ENCODE measurements at regions not wholly inside any gene's neighbourhood (a gene's known extent, or its start where the extent isn't known, plus 50 kb on each side); places are given as distances from the start of the nearest gene placed in this dataset.

DNA sequence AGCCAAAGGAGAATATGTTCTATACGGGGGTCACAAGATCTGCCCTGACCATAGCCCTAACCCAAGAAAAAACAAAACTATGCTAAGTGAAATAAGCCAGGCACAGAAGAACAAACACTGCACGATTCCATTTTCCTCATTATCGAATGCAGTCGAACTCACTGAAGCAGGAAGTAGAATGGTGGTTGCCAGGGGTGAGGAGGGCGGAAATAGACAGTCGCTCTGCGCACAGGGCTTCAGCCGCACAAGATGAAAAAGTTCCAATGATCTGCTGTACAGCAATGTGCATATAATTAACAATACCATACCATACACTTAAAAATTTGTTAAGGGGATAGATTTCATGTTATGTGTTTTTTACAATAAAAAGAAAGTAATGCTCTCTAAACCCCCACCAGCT, 257.7 kb downstream of the TXNL1 start:
- TF ChIP-seq, protein P1, sequence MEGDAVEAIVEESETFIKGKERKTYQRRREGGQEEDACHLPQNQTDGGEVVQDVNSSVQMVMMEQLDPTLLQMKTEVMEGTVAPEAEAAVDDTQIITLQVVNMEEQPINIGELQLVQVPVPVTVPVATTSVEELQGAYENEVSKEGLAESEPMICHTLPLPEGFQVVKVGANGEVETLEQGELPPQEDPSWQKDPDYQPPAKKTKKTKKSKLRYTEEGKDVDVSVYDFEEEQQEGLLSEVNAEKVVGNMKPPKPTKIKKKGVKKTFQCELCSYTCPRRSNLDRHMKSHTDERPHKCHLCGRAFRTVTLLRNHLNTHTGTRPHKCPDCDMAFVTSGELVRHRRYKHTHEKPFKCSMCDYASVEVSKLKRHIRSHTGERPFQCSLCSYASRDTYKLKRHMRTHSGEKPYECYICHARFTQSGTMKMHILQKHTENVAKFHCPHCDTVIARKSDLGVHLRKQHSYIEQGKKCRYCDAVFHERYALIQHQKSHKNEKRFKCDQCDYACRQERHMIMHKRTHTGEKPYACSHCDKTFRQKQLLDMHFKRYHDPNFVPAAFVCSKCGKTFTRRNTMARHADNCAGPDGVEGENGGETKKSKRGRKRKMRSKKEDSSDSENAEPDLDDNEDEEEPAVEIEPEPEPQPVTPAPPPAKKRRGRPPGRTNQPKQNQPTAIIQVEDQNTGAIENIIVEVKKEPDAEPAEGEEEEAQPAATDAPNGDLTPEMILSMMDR (IDR thresholded peaks at IDR 0.05) = no peak
- TF ChIP-seq POLR2A (IDR thresholded peaks at IDR 0.05) (no peak), POLR2AphosphoS5 (IDR thresholded peaks at IDR 0.05) (no peak), EP300 (IDR thresholded peaks at IDR 0.05) (no peak)
